GM12892 (cell line): ENCODE measurements at regions not wholly inside any gene's neighbourhood (a gene's known extent, or its start where the extent isn't known, plus 50 kb on each side); places are given as distances from the start of the nearest gene placed in this dataset.
"Not testable (repeated sequence)": the region's sequence is repeated elsewhere in the genome, so short reads cannot be mapped to it uniquely, and the experiment has no call there.

Experiments used
- DNase-seq: peaks from one replicate; pipeline ENCODE4 v3.0.0; 2011; ENCODE audit not compliant: insufficient read length
- FAIRE-seq: peaks from 2 replicates; lab custom pipeline; 2011; peaks lifted over from hg19 to GRCh38; lab: Jason Lieb, UNC
- POLR2A ChIP-seq: IDR thresholded peaks from 2 replicates; pipeline ENCODE4 v1.6.1; 2011; ENCODE audit warnings: low read depth, low read length, control low read depth
- POLR2AphosphoS5 ChIP-seq: IDR thresholded peaks from 2 replicates; pipeline ENCODE4 v1.6.1; 2011; ENCODE audit warnings: low read depth, low read length, control low read depth
- TAF1 ChIP-seq: IDR thresholded peaks from 2 replicates; pipeline ENCODE4 v1.6.1; 2011; ENCODE audit warnings: low read depth, mild to moderate bottlenecking, control low read depth, low read length, borderline replicate concordance

- TF ChIP-seq POLR2AphosphoS5 (no peak), POLR2A (no peak), TAF1 (no peak)
- DNase-seq (no peak), FAIRE-seq (peak; percentile 67)
These were observed 101.2 kb upstream of the SEC11C start for GRCh38 chr18:59038295-59039039.

DNA sequence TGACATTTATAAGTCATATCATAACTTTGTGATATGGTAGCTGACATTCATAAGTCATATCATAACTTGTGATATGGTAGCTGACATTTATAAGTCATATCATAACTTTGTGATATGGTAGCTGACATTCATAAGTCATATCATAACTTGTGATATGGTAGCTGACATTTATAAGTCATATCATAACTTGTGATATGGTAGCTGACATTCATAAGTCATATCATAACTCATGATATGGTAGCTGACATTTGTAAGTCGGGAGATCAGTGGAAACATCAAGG, 100.7 kb upstream of the SEC11C start:
- not testable (repeated sequence) for FAIRE-seq

DNA sequence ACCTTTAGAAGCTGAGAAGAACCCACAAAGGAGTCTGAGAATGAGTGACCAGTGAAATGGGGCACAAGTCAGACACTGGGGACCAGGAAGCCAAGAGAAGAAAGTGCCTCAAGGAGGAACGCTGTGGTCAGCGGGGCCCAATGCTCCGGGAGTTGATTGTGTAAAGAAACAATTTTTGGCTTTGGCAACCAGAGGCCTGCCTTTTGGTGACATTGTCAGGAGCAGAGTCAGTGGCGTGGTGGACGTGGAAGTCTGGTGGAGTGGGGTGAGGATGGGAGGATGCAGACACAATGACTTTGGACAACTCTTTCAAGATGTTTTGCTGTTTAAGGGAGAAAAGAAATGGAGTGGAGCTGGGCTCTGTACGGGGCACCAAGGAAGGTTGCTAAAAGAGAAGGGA, 100.2 kb upstream of the SEC11C start:
- FAIRE-seq, result no peak
- DNase-seq, result no peak
- TF ChIP-seq TAF1, result no peak
- no peak for TF ChIP-seq POLR2AphosphoS5
- no peak for TF ChIP-seq POLR2A

More for the DNA sequence above, 100.7 kb upstream of the SEC11C start:
- DNase-seq, result not testable (repeated sequence)

- FAIRE-seq (no peak), DNase-seq (no peak)
- no peak for TF ChIP-seq TAF1
- no peak for TF ChIP-seq POLR2AphosphoS5
- no peak for TF ChIP-seq POLR2A
These were observed 98.9 kb upstream of the SEC11C start for GRCh38 chr18:59040770-59041148.

- DNase-seq, result no peak
- FAIRE-seq, result no peak
- TF ChIP-seq POLR2AphosphoS5 (no peak), POLR2A (no peak), TAF1 (no peak)
These were observed 98.4 kb upstream of the SEC11C start for GRCh38 chr18:59041296-59041695.

DNA sequence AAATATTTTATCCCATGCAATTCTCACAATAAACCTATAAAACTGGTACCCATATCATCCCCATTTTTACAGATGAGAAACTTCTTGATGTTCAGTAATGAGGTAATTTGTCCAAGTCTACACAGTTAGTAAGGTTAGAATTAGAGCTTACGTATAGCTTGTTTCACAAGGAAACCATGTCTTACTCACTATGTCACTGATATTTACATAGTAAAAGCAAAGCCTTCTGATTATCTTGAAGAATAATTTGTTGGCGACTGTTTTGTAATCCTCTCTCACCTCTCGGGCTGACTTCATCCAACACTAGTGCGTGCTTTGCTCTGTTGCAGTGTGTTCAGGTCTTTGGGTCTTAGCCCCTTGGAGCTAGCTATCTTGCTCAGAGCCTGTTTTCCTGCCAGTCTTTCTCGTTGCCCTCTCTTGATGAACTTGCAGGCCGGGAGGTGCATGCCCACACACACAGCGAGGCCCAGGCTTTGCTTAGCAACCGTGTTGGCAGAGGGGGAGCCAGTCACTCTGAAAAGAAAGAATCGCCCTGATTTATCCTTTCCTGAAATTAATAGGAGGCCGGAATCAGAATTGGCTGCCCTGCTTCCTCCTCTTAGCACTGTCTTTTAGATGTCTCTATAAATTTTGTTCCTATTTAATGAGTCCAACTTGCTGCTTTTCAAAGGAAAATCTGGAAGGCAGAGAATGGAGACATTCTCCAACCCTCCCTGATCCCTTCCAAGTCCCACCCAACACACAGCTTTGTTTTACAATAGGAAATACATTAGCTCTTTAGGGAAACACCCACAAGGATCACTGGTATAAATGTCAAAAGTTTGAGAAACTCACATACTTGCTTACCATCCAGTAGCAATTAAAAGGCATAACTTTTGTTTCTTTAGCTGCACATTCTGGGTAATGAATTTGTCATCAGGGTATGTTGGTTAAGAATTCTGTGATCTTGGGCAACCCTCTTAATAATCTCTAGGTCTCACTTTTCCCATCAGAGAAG, 97.6 kb upstream of the SEC11C start:
- FAIRE-seq, result no peak
- no peak for DNase-seq

GRCh38 chr18:59044855-59045254, 94.8 kb upstream of the SEC11C start:
- TF ChIP-seq POLR2AphosphoS5, result no peak
- no peak for TF ChIP-seq POLR2A
- TF ChIP-seq TAF1, result no peak
- no peak for DNase-seq
- no peak for FAIRE-seq

More for the DNA sequence above, 97.6 kb upstream of the SEC11C start:
- TF ChIP-seq TAF1 (no peak), POLR2A (no peak), POLR2AphosphoS5 (no peak)

- FAIRE-seq (no peak), DNase-seq (no peak)
- TF ChIP-seq POLR2A, result no peak
- no peak for TF ChIP-seq TAF1
- no peak for TF ChIP-seq POLR2AphosphoS5
These were observed 92.2 kb upstream of the SEC11C start for GRCh38 chr18:59047321-59048047.

DNA sequence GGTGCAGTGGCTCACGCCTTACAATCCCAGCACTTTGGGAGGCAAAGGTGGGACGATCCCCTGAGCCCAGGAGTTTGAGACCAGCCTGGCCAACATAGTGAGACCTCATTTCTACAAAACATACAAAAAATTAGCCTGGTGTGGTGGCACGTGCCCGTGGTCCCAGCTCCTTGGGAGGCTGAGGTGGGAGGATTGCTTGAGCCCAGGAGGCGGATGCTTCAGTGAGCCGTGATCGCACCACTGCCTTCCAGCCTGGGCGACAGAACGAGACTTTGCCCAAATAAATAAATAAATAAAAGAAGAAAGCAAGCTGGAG, 91.7 kb upstream of the SEC11C start:
- TF ChIP-seq POLR2A, result no peak
- TF ChIP-seq TAF1, result no peak
- no peak for TF ChIP-seq POLR2AphosphoS5
- FAIRE-seq (no peak), DNase-seq (no peak)

- DNase-seq, result no peak
- TF ChIP-seq TAF1, result no peak
- TF ChIP-seq POLR2A, result no peak
- TF ChIP-seq POLR2AphosphoS5, result no peak
- no peak for FAIRE-seq
These were observed 91.3 kb upstream of the SEC11C start for GRCh38 chr18:59048378-59048777.

GRCh38 chr18:59049721-59050660, 89.7 kb upstream of the SEC11C start:
- no peak for FAIRE-seq
- TF ChIP-seq POLR2AphosphoS5, result no peak
- no peak for TF ChIP-seq POLR2A
- no peak for TF ChIP-seq TAF1
- no peak for DNase-seq
